ENCODE measurements at regions not wholly inside any gene's neighbourhood (a gene's known extent, or its start where the extent isn't known, plus 50 kb on each side); places are given as distances from the start of the nearest gene placed in this dataset.
A peak's percentile ranks its signal among the peaks of the same experiment; 100 is the strongest.

- DNase-seq (ENCODE audit: insufficient read length, low spot score) (no peak), FAIRE-seq (no peak)
- TF ChIP-seq POLR2A (IDR thresholded peaks at IDR 0.05; ENCODE audit: low read depth, low read length) = no peak
These were observed 348.1 kb downstream of the THBS2 start for GRCh38 chr6:168905451-168906090.

GRCh38 chr6:168903613-168904345, 349.9 kb downstream of the THBS2 start:
- DNase-seq (ENCODE audit: insufficient read length, low spot score) = no peak
- FAIRE-seq = no peak
- TF ChIP-seq POLR2AphosphoS5 (IDR thresholded peaks at IDR 0.05; ENCODE audit: low read depth, low read length) = no peak
- no peak for TF ChIP-seq TAF1 (IDR thresholded peaks at IDR 0.05; ENCODE audit: low read depth, low read length)
- TF ChIP-seq SPI1 (IDR thresholded peaks at IDR 0.05; ENCODE audit: low read depth, low read length) = no peak
- no peak for TF ChIP-seq POU2F2 (IDR thresholded peaks at IDR 0.05; ENCODE audit: low read depth, low read length)
- TF ChIP-seq POLR2A (IDR thresholded peaks at IDR 0.05; ENCODE audit: low read depth, low read length) = no peak
- TF ChIP-seq PAX5 (IDR thresholded peaks at IDR 0.05; ENCODE audit: insufficient read depth, low read length, severe bottlenecking) = no peak

- FAIRE-seq = no peak
- DNase-seq (ENCODE audit: insufficient read length, low spot score) = no peak
- no peak for TF ChIP-seq TAF1 (IDR thresholded peaks at IDR 0.05; ENCODE audit: low read depth, low read length)
- no peak for TF ChIP-seq POLR2AphosphoS5 (IDR thresholded peaks at IDR 0.05; ENCODE audit: low read depth, low read length)
- TF ChIP-seq PAX5 (IDR thresholded peaks at IDR 0.05; ENCODE audit: insufficient read depth, low read length, severe bottlenecking) = no peak
- TF ChIP-seq POLR2A (IDR thresholded peaks at IDR 0.05; ENCODE audit: low read depth, low read length) = no peak
- TF ChIP-seq POU2F2 (IDR thresholded peaks at IDR 0.05; ENCODE audit: low read depth, low read length) = no peak
- TF ChIP-seq SPI1 (IDR thresholded peaks at IDR 0.05; ENCODE audit: low read depth, low read length) = no peak
These were observed 351.6 kb downstream of the THBS2 start for GRCh38 chr6:168902075-168902474.

DNA sequence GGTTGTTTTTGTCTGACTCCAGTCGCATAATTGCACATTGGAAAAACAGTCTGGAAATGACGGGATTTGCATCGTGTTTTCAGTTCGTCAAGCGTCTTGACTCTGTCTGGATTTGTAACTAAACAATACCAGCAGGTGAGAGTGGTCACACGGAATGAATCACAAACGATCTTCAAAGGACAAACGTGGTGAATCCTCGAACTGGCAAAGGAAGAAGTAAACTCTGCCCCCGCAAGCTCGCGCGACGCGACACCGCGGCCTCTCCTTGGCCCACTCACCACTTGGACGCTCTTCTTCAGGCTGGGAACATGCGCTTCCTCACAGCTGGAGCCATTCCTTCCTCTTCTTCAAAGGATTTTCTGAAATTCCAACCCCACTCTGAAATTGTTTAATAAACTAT, 352.6 kb downstream of the THBS2 start:
- FAIRE-seq (no peak), DNase-seq (ENCODE audit: insufficient read length, low spot score) (no peak)
- TF ChIP-seq SPI1 (IDR thresholded peaks at IDR 0.05; ENCODE audit: low read depth, low read length) (no peak), POU2F2 (IDR thresholded peaks at IDR 0.05; ENCODE audit: low read depth, low read length) (no peak), PAX5 (IDR thresholded peaks at IDR 0.05; ENCODE audit: insufficient read depth, low read length, severe bottlenecking) (no peak), TAF1 (IDR thresholded peaks at IDR 0.05; ENCODE audit: low read depth, low read length) (no peak), POLR2A (IDR thresholded peaks at IDR 0.05; ENCODE audit: low read depth, low read length) (no peak), POLR2AphosphoS5 (IDR thresholded peaks at IDR 0.05; ENCODE audit: low read depth, low read length) (no peak)

GRCh38 chr6:168896321-168896720, 357.3 kb downstream of the THBS2 start:
- FAIRE-seq = no peak
- no peak for TF ChIP-seq POU2F2 (IDR thresholded peaks at IDR 0.05; ENCODE audit: low read depth, low read length)
- TF ChIP-seq POLR2A (IDR thresholded peaks at IDR 0.05; ENCODE audit: low read depth, low read length) = no peak
- no peak for TF ChIP-seq SPI1 (IDR thresholded peaks at IDR 0.05; ENCODE audit: low read depth, low read length)
- no peak for TF ChIP-seq POLR2AphosphoS5 (IDR thresholded peaks at IDR 0.05; ENCODE audit: low read depth, low read length)
- TF ChIP-seq PAX5 (IDR thresholded peaks at IDR 0.05; ENCODE audit: insufficient read depth, low read length, severe bottlenecking) = no peak
- TF ChIP-seq TAF1 (IDR thresholded peaks at IDR 0.05; ENCODE audit: low read depth, low read length) = no peak
- DNase-seq (ENCODE audit: insufficient read length, low spot score) = no peak

DNA sequence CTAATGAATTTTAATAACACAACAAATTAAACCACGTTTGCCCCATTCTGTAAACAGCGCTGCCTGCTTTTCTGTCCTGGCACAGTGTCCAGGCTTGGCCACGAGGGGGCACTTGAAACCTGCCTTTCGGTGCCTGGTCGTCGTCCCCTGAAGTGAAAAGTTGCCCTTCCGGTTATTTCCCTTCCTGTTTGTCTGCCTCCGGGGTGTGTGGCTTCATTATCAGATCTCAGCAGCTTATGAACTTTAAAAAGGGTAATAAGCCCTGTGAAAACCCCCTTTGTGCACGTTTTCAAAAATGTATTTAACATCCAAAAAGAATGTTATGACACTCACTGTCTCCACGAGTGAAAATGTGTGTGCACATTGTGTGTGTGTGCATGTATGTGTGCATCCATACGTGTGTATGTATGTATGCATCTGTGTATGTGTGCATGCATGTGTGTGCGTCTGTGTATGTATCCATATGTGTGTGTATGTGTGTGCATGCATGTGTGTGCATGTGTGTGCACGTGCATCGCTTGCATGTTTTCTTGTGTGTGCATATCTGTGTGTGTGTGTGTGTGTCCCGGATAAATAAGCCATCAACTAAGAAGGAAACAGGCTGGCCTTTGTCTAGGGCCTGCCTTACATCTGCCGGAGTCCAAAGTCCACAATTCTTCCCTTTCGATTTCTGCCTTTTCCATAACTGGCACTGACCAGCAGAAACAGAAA, 358.4 kb downstream of the THBS2 start:
- FAIRE-seq (peak; percentile 80), DNase-seq (ENCODE audit: insufficient read length, low spot score) (peak; percentile 86)
- no peak for TF ChIP-seq POLR2AphosphoS5 (IDR thresholded peaks at IDR 0.05; ENCODE audit: low read depth, low read length)
- peak; percentile 27; the same call in 1 of the 2 replicates for TF ChIP-seq SPI1 (IDR thresholded peaks at IDR 0.05; ENCODE audit: low read depth, low read length)

DNA sequence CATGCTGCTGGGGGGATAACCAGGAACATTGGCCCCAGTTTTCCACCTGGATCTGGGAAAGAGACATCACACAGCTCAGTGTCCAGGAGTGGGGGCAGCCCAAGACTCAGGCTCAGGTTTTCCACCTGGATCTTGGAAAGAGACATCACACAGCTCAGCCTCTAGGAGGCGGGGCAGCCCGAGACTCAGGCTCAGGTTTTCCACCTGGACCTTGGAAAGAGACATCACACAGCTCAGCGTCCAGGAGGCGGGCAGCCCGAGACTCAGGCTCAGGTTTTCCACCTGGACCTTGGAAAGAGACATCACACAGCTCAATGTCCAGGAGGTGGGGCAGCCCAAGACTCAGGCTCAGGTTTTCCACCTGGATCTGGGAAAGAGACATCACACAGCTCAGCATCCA, 361.6 kb downstream of the THBS2 start:
- TF ChIP-seq SPI1 (IDR thresholded peaks at IDR 0.05; ENCODE audit: low read depth, low read length) (no peak), TAF1 (IDR thresholded peaks at IDR 0.05; ENCODE audit: low read depth, low read length) (no peak), POLR2AphosphoS5 (IDR thresholded peaks at IDR 0.05; ENCODE audit: low read depth, low read length) (no peak), PAX5 (IDR thresholded peaks at IDR 0.05; ENCODE audit: insufficient read depth, low read length, severe bottlenecking) (no peak), POLR2A (IDR thresholded peaks at IDR 0.05; ENCODE audit: low read depth, low read length) (no peak), POU2F2 (IDR thresholded peaks at IDR 0.05; ENCODE audit: low read depth, low read length) (no peak)
- FAIRE-seq (no peak), DNase-seq (ENCODE audit: insufficient read length, low spot score) (no peak)

- no peak for FAIRE-seq
- no peak for DNase-seq (ENCODE audit: insufficient read length, low spot score)
- no peak for TF ChIP-seq POU2F2 (IDR thresholded peaks at IDR 0.05; ENCODE audit: low read depth, low read length)
- TF ChIP-seq SPI1 (IDR thresholded peaks at IDR 0.05; ENCODE audit: low read depth, low read length) = no peak
These were observed 362.7 kb downstream of the THBS2 start for GRCh38 chr6:168890981-168891365.

- DNase-seq (ENCODE audit: insufficient read length, low spot score) (no peak), FAIRE-seq (no peak)
- no peak for TF ChIP-seq POU2F2 (IDR thresholded peaks at IDR 0.05; ENCODE audit: low read depth, low read length)
- TF ChIP-seq POLR2AphosphoS5 (IDR thresholded peaks at IDR 0.05; ENCODE audit: low read depth, low read length) = no peak
- no peak for TF ChIP-seq PAX5 (IDR thresholded peaks at IDR 0.05; ENCODE audit: insufficient read depth, low read length, severe bottlenecking)
- no peak for TF ChIP-seq TAF1 (IDR thresholded peaks at IDR 0.05; ENCODE audit: low read depth, low read length)
- TF ChIP-seq SPI1 (IDR thresholded peaks at IDR 0.05; ENCODE audit: low read depth, low read length) = no peak
- TF ChIP-seq POLR2A (IDR thresholded peaks at IDR 0.05; ENCODE audit: low read depth, low read length) = no peak
These were observed 363.2 kb downstream of the THBS2 start for GRCh38 chr6:168890306-168890980.
